Ishikawa (cell line): ENCODE measurements at regions not wholly inside any gene's neighbourhood (a gene's known extent, or its start where the extent isn't known, plus 50 kb on each side); places are given as distances from the start of the nearest gene placed in this dataset.

Source experiments
- CEBPB ChIP-seq: IDR thresholded peaks from 2 replicates; pipeline ENCODE4 v1.6.1; 2012
- CREB1 ChIP-seq: IDR thresholded peaks from 2 replicates; pipeline ENCODE4 v1.6.1; 2012; ENCODE audit warnings: low read depth
- EGR1 ChIP-seq: IDR thresholded peaks from 2 replicates; pipeline ENCODE4 v1.6.1; 2012
- EP300 ChIP-seq: IDR thresholded peaks from 2 replicates; pipeline ENCODE4 v1.6.1; 2012; ENCODE audit warnings: borderline replicate concordance
- FOXM1 ChIP-seq: IDR thresholded peaks from 2 replicates; pipeline ENCODE4 v1.6.1; 2012; ENCODE audit warnings: low read depth, borderline replicate concordance
- NFIC ChIP-seq: IDR thresholded peaks from 2 replicates; pipeline ENCODE4 v1.6.1; 2012
- RAD21 ChIP-seq: IDR thresholded peaks from 2 replicates; pipeline ENCODE4 v1.6.1; 2012; ENCODE audit warnings: low read depth
- TAF1 ChIP-seq: IDR thresholded peaks from 2 replicates; pipeline ENCODE4 v1.6.1; 2012; ENCODE audit warnings: low read depth, mild to moderate bottlenecking
- TCF12 ChIP-seq: IDR thresholded peaks from 2 replicates; pipeline ENCODE4 v1.6.1; 2012; ENCODE audit warnings: low read depth
- TEAD4 ChIP-seq: IDR thresholded peaks from 2 replicates; pipeline ENCODE4 v1.6.1; 2012
- YY1 ChIP-seq: IDR thresholded peaks from 2 replicates; pipeline ENCODE4 v1.6.1; 2012; ENCODE audit warnings: low read depth
- ZBTB7A ChIP-seq: IDR thresholded peaks from 2 replicates; pipeline ENCODE4 v1.6.1; 2012; ENCODE audit warnings: low read depth
- TF ChIP-seq, protein P1 (sequence below): IDR thresholded peaks from 2 replicates; pipeline ENCODE4 v1.6.1; 2012; ENCODE audit warnings: low read depth, mild to moderate bottlenecking
- TF ChIP-seq, protein P2 (sequence below): IDR thresholded peaks from 2 replicates; pipeline ENCODE4 v1.6.1; 2012
- TF ChIP-seq, protein P3 (sequence below): IDR thresholded peaks from 2 replicates; pipeline ENCODE4 v1.6.1; 2012

DNA sequence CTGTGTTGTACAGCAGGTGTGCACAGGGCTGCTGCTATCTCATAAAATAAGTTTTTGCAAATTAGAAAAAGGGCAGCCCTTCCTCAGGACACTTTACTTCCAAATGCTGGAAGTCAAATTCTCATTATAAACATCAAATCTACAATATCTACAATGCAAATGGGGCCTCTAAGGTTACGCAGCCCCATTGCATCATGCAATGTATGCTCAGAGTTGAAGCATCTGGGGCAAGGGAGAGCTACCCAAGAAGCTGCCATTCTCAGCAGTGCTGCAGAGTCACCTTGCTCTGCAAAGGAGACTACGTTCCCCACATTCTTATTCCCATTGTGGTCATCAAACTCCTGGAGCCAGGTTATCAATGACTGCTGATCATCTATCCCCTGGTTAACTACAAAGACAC lies 208.9 kb upstream of the POGK start:
- no peak for TF ChIP-seq CREB1
- TF ChIP-seq, protein P1, sequence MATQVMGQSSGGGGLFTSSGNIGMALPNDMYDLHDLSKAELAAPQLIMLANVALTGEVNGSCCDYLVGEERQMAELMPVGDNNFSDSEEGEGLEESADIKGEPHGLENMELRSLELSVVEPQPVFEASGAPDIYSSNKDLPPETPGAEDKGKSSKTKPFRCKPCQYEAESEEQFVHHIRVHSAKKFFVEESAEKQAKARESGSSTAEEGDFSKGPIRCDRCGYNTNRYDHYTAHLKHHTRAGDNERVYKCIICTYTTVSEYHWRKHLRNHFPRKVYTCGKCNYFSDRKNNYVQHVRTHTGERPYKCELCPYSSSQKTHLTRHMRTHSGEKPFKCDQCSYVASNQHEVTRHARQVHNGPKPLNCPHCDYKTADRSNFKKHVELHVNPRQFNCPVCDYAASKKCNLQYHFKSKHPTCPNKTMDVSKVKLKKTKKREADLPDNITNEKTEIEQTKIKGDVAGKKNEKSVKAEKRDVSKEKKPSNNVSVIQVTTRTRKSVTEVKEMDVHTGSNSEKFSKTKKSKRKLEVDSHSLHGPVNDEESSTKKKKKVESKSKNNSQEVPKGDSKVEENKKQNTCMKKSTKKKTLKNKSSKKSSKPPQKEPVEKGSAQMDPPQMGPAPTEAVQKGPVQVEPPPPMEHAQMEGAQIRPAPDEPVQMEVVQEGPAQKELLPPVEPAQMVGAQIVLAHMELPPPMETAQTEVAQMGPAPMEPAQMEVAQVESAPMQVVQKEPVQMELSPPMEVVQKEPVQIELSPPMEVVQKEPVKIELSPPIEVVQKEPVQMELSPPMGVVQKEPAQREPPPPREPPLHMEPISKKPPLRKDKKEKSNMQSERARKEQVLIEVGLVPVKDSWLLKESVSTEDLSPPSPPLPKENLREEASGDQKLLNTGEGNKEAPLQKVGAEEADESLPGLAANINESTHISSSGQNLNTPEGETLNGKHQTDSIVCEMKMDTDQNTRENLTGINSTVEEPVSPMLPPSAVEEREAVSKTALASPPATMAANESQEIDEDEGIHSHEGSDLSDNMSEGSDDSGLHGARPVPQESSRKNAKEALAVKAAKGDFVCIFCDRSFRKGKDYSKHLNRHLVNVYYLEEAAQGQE = no peak
- no peak for TF ChIP-seq RAD21
- no peak for TF ChIP-seq NFIC
- TF ChIP-seq TAF1 = no peak
- TF ChIP-seq EGR1 = no peak
- TF ChIP-seq, protein P2, sequence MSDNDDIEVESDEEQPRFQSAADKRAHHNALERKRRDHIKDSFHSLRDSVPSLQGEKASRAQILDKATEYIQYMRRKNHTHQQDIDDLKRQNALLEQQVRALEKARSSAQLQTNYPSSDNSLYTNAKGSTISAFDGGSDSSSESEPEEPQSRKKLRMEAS = no peak
- TF ChIP-seq ZBTB7A = no peak
- TF ChIP-seq, protein P3, sequence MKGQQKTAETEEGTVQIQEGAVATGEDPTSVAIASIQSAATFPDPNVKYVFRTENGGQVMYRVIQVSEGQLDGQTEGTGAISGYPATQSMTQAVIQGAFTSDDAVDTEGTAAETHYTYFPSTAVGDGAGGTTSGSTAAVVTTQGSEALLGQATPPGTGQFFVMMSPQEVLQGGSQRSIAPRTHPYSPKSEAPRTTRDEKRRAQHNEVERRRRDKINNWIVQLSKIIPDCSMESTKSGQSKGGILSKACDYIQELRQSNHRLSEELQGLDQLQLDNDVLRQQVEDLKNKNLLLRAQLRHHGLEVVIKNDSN = no peak
- no peak for TF ChIP-seq TEAD4
- TF ChIP-seq TCF12 = no peak
- no peak for TF ChIP-seq FOXM1
- TF ChIP-seq CEBPB = no peak
- no peak for TF ChIP-seq EP300
- no peak for TF ChIP-seq YY1

DNA sequence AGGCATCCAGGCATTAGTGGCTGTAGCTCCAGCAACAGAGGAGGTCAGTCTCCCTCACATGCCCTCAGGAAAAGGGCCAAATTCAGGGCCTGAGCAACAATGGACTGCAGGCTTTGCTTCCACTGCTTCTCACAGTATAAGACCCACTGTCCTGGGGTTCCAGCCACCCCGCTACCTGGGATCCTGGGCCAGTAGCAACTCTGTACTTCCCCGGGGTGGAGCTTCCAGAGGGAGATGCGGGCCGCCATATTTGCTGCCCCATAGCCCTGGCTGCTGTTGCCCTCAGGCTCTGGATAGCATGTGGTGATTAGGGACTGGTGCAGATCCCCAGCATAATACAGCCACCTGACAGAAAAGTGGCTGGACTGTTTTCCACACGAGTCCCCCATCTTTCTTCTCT lies 201.1 kb upstream of the POGK start:
- no peak for TF ChIP-seq TEAD4
- TF ChIP-seq CREB1 = no peak
- TF ChIP-seq ZBTB7A = no peak
- TF ChIP-seq TAF1 = no peak
- TF ChIP-seq, protein P2 = no peak
- TF ChIP-seq RAD21 = no peak
- TF ChIP-seq, protein P1 = no peak
- no peak for TF ChIP-seq TCF12
- no peak for TF ChIP-seq EGR1
- TF ChIP-seq CEBPB = no peak
- TF ChIP-seq FOXM1 = no peak
- TF ChIP-seq, protein P3 = no peak
- no peak for TF ChIP-seq EP300
- no peak for TF ChIP-seq YY1
- TF ChIP-seq NFIC = no peak

DNA sequence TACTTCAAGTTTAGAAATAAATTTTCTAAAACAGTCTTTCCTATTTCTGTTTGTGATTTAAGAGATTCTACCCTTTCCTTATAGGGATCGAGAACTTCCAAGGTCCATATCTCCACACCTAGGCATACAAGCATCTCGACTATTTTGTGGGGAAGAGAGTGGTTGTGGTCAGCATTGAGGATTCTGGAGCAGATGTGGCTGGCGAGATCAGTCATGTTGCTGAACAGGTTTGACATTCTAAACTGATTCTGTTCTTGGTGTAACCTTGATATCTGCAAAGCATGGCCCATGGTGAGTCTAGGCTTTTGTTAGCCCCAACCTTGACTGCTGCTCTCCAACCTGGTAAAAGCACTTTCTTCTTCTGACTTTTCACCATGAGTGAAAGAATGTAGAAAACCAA lies 167.6 kb upstream of the POGK start:
- no peak for TF ChIP-seq TCF12
- no peak for TF ChIP-seq ZBTB7A
- TF ChIP-seq TEAD4 = no peak
- no peak for TF ChIP-seq FOXM1
- TF ChIP-seq, protein P3 = no peak
- TF ChIP-seq TAF1 = no peak
- TF ChIP-seq YY1 = no peak
- TF ChIP-seq EP300 = no peak
- TF ChIP-seq CEBPB = no peak
- no peak for TF ChIP-seq NFIC
- TF ChIP-seq, protein P1 = no peak
- no peak for TF ChIP-seq EGR1
- TF ChIP-seq RAD21 = no peak
- TF ChIP-seq, protein P2 = no peak
- no peak for TF ChIP-seq CREB1

DNA sequence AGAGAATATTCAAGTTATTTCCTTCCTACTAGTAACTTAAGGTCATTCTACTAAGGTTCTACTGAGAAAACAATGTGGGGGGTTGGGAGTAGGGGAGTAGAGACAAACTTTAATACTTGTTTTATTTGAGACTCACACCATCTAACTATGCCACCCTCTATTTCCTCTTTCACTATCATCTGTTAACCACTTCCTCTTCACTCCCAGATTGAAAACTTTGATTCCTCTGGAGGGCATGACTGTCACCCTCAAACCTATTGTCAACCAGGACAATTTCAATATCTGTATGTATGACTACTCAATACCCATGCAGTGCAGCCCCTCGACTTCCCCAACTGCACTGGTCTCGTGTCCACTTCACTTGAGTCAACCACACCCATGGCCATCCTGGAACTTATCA lies 165.6 kb upstream of the POGK start:
- TF ChIP-seq, protein P1 = no peak
- no peak for TF ChIP-seq ZBTB7A
- TF ChIP-seq FOXM1 = no peak
- no peak for TF ChIP-seq TCF12
- no peak for TF ChIP-seq NFIC
- no peak for TF ChIP-seq YY1
- no peak for TF ChIP-seq CEBPB
- no peak for TF ChIP-seq CREB1
- no peak for TF ChIP-seq RAD21
- no peak for TF ChIP-seq EGR1
- TF ChIP-seq TEAD4 = no peak
- no peak for TF ChIP-seq TAF1
- TF ChIP-seq, protein P3 = no peak
- TF ChIP-seq EP300 = no peak
- TF ChIP-seq, protein P2 = no peak
